ENCODE measurements at regions not wholly inside any gene's neighbourhood (a gene's known extent, or its start where the extent isn't known, plus 50 kb on each side); places are given as distances from the start of the nearest gene placed in this dataset.
A peak's percentile ranks its signal among the peaks of the same experiment; 100 is the strongest.

DNA sequence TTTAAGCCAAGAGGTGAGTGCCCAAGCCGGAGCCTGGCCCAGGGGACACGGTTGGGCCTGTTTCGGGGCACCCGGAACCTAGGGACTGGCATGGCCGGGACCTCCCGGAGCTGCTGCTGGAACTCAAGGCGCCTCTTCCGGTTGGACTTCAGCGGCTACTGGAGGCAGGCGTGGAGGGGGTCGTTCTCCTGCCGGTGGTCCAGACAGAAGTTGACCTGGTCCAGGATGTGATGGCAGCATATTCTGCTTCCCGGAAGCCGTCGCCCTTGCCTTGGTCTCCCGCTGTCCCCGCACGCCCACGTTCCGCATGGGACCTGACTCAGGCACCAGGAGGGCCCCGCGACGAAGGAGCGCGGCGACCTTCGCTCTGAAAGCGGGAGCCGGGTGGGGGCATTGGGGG lies 240.8 kb downstream of the FOXA2 start:
- Histone ChIP-seq H3K4me1 (peaks cover 0 to 14% (median 5%) of the 10 kb centered on the region in 3 donors), H3K27ac (no peak overlapping the region), H3K9me3 (no peaks in the 10 kb centered on the region), H3K27me3 (peaks cover 0 to 21% (median 0%) of the 10 kb centered on the region in 4 donors), H3K4me3 (no peak overlapping the region), H3K36me3 (no peaks in the 10 kb centered on the region)
- TF ChIP-seq, protein P1, sequence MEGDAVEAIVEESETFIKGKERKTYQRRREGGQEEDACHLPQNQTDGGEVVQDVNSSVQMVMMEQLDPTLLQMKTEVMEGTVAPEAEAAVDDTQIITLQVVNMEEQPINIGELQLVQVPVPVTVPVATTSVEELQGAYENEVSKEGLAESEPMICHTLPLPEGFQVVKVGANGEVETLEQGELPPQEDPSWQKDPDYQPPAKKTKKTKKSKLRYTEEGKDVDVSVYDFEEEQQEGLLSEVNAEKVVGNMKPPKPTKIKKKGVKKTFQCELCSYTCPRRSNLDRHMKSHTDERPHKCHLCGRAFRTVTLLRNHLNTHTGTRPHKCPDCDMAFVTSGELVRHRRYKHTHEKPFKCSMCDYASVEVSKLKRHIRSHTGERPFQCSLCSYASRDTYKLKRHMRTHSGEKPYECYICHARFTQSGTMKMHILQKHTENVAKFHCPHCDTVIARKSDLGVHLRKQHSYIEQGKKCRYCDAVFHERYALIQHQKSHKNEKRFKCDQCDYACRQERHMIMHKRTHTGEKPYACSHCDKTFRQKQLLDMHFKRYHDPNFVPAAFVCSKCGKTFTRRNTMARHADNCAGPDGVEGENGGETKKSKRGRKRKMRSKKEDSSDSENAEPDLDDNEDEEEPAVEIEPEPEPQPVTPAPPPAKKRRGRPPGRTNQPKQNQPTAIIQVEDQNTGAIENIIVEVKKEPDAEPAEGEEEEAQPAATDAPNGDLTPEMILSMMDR (IDR thresholded peaks at IDR 0.05), result no peak
- intact Hi-C loops (cut with DNase I), result no loop called here
- WGBS, 2 donors, result 99% methylated on average over 15 of the region's 29 CpGs; no CpG with 5 or more reads in 1 of the 2 donors
- no peak for DNase-seq

GRCh38 chr20:22342410-22342809 lies 242.0 kb downstream of the FOXA2 start:
- DNase-seq, result no peak
- no peaks in the 10 kb centered on the region for H3K9me3 ChIP-seq
- intact Hi-C loops (cut with DNase I), result no loop called here
- H3K4me3 ChIP-seq, result no peak overlapping the region
- peaks cover 0 to 14% (median 5%) of the 10 kb centered on the region in 3 donors for H3K4me1 ChIP-seq
- no peaks in the 10 kb centered on the region for H3K36me3 ChIP-seq
- H3K27me3 ChIP-seq, result peaks cover 0 to 20% (median 0%) of the 10 kb centered on the region in 4 donors
- H3K27ac ChIP-seq, result no peak overlapping the region
- TF ChIP-seq POLR2A (IDR thresholded peaks at IDR 0.05), result no peak
- TF ChIP-seq, protein P1 (IDR thresholded peaks at IDR 0.05), result no peak
- WGBS, 2 donors, result 76 to 80% methylated on average over 3 to 4 of the region's 4 CpGs

- Histone ChIP-seq H3K27ac (no peak overlapping the region), H3K4me1 (peaks cover 0 to 14% (median 5%) of the 10 kb centered on the region in 3 donors), H3K27me3 (peaks cover 0 to 19% (median 0%) of the 10 kb centered on the region in 4 donors), H3K9me3 (no peaks in the 10 kb centered on the region), H3K36me3 (no peaks in the 10 kb centered on the region), H3K4me3 (no peak overlapping the region)
- WGBS, 2 donors, result 55 to 66% methylated on average over 5 to 6 of the region's 6 CpGs
- DNase-seq, result no peak
- intact Hi-C loops (cut with DNase I), result no loop called here
- TF ChIP-seq, protein P1 (IDR thresholded peaks at IDR 0.05), result no peak
- no peak for TF ChIP-seq POLR2A (IDR thresholded peaks at IDR 0.05)
Measured at GRCh38 chr20:22341508-22341907, 242.9 kb downstream of the FOXA2 start.

DNA sequence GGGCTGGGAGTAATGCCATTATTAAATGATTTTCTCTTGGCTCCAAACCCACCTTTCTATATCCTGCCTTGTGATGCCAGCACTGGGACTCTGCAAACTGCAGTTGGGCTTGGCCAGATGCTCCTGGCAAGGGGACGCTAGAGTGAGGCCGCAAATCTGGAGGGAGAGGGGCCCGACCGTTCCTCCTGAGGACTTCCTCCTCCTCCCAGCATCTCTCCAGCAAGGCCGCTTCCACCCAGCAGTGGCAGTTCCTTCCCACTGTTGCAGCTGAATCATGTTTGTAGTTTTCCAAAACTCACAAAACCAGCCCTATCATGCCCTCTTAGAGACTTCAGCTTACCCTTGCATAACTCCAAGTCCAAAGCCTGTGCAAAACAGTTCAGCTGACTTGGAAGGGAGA lies 244.4 kb downstream of the FOXA2 start:
- intact Hi-C loops (cut with DNase I), result loop anchor here (5.0 kb wide), 2 partner anchors 247 to 342 kb away; no protein-coding TSS in a partner anchor
- Histone ChIP-seq H3K27me3 (peaks cover 0 to 29% (median 0%) of the 10 kb centered on the region in 4 donors), H3K27ac (no peak overlapping the region), H3K4me1 (peaks cover 0 to 14% (median 5%) of the 10 kb centered on the region in 3 donors), H3K9me3 (no peaks in the 10 kb centered on the region), H3K36me3 (no peaks in the 10 kb centered on the region), H3K4me3 (no peak overlapping the region)
- no peak for TF ChIP-seq POLR2A (IDR thresholded peaks at IDR 0.05)
- TF ChIP-seq, protein P1 (IDR thresholded peaks at IDR 0.05), result no peak
- 19 to 22% methylated on average over 5 of the region's 5 CpGs for WGBS, 2 donors
- DNase-seq, result no peak

DNA sequence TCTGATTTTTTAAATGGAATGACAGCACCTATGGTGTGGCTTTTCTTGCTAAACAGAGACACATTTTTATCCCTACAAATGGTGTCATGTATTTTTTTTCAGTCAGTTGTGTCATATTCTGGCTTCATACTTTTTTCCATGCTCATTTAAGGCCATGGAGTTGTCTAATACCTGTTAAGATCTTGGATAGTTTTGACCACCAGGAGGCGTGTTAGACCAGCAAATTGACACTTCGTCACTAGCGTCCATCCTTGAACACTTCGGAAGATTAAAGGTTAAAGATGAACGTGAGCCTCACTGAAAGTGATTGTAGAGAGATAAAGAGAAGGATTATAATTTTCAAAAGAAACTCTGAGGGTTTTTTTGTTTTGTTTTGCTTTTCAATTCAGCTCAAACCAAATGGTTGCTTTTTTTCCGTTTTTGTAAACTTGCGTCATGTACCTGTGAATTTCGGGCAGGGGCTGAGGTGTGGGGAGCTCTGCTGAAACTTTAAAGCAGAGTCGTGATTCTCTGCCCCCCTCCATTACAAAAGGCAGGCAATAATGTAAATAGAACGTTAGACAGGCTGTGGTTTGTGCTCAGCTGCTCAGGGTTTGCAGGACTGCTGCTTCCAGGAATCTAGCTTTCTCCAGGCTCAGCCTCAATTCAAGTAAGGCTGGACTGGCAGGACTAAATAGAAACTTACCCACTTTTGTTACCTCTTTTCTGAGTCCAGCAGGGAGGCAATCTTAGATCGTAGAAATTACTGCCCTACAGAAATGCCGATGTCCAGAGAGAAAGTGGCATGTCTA lies 245.1 kb downstream of the FOXA2 start:
- WGBS, 2 donors, result 27 to 28% methylated on average over 12 of the region's 12 CpGs
- no peak overlapping the region for H3K4me3 ChIP-seq
- TF ChIP-seq POLR2A (IDR thresholded peaks at IDR 0.05), result no peak
- TF ChIP-seq, protein P1 (IDR thresholded peaks at IDR 0.05), result peak; percentile 48 to 85 (median 77)
- H3K4me1 ChIP-seq, result peaks cover 0 to 14% (median 5%) of the 10 kb centered on the region in 3 donors
- DNase-seq, result no peak
- intact Hi-C loops (cut with DNase I), result loop anchor here (5.0 kb wide), 2 partner anchors 248 to 343 kb away; no protein-coding TSS in a partner anchor
- no peaks in the 10 kb centered on the region for H3K36me3 ChIP-seq
- H3K9me3 ChIP-seq, result no peaks in the 10 kb centered on the region
- no peak overlapping the region for H3K27ac ChIP-seq
- peaks cover 0 to 35% (median 0%) of the 10 kb centered on the region in 4 donors for H3K27me3 ChIP-seq
